NCI-H2196 treated with DMSO at 0.1 percent for 48 hours (cell line): ENCODE measurements at regions not wholly inside any gene's neighbourhood (a gene's known extent, or its start where the extent isn't known, plus 50 kb on each side); places are given as distances from the start of the nearest gene placed in this dataset.

Experiments used
- DNase-seq: peaks from one replicate; lab custom pipeline; 2025; ENCODE audit not compliant: unreplicated experiment; lab: John Stamatoyannopoulos, UW

- DNase-seq = no peak
Measured at GRCh38 chr13:108156749-108157148, 58.6 kb downstream of the LIG4 start.

GRCh38 chr13:108155185-108156106 is 59.9 kb downstream of the LIG4 start:
- DNase-seq = peak; percentile 0

GRCh38 chr13:108154421-108154858 is 60.9 kb downstream of the LIG4 start:
- DNase-seq = no peak

- no peak for DNase-seq
Measured at GRCh38 chr13:108146642-108147041, 68.7 kb downstream of the LIG4 start.

GRCh38 chr13:108142702-108143436 is 72.5 kb downstream of the LIG4 start:
- DNase-seq = no peak

GRCh38 chr13:108137176-108137575 is 78.2 kb downstream of the LIG4 start:
- DNase-seq = no peak

- DNase-seq = no peak
Measured at GRCh38 chr13:108127406-108127805, 87.9 kb downstream of the LIG4 start.

GRCh38 chr13:108126056-108126455 is 89.3 kb downstream of the LIG4 start:
- no peak for DNase-seq

GRCh38 chr13:108121406-108121805 is 93.9 kb downstream of the LIG4 start:
- DNase-seq = no peak

GRCh38 chr13:108120856-108121255 is 94.5 kb downstream of the LIG4 start:
- DNase-seq = no peak

GRCh38 chr13:108120302-108120701 is 95.0 kb downstream of the LIG4 start:
- DNase-seq = no peak

- DNase-seq = no peak
Measured at GRCh38 chr13:108115738-108116137, 99.6 kb downstream of the LIG4 start.

GRCh38 chr13:108113407-108113806 is 101.9 kb downstream of the LIG4 start:
- DNase-seq = no peak

- DNase-seq = no peak
Measured at GRCh38 chr13:108104736-108105135, 110.6 kb downstream of the LIG4 start.

GRCh38 chr13:108102771-108103170 is 112.6 kb downstream of the LIG4 start:
- no peak for DNase-seq

GRCh38 chr13:108096301-108096915 is 118.9 kb downstream of the LIG4 start:
- DNase-seq = no peak

GRCh38 chr13:108095036-108095435 is 120.3 kb downstream of the LIG4 start:
- DNase-seq = no peak

GRCh38 chr13:108093616-108094015 is 121.7 kb downstream of the LIG4 start:
- no peak for DNase-seq

GRCh38 chr13:108087810-108088209 is 127.5 kb downstream of the LIG4 start:
- DNase-seq = no peak

GRCh38 chr13:108086678-108087077 is 128.7 kb downstream of the LIG4 start:
- no peak for DNase-seq

- DNase-seq = no peak
Measured at GRCh38 chr13:108084840-108085239, 130.5 kb downstream of the LIG4 start.

GRCh38 chr13:108083056-108083455 is 132.3 kb downstream of the LIG4 start:
- no peak for DNase-seq
